HG03060 (cell line): ENCODE measurements at regions not wholly inside any gene's neighbourhood (a gene's known extent, or its start where the extent isn't known, plus 50 kb on each side); places are given as distances from the start of the nearest gene placed in this dataset.

Experiments used
- ATAC-seq: cut with Tn5 transposase; IDR thresholded peaks from one replicate; pipeline ENCODE4 v1.9.1; 2021; ENCODE audit warnings: low read depth, moderate number of reproducible peaks; ENCODE audit not compliant: unreplicated experiment

- ATAC-seq: no peak
Measured at GRCh38 chr11:129590030-129590752, 214.5 kb downstream of the BARX2 start.

DNA sequence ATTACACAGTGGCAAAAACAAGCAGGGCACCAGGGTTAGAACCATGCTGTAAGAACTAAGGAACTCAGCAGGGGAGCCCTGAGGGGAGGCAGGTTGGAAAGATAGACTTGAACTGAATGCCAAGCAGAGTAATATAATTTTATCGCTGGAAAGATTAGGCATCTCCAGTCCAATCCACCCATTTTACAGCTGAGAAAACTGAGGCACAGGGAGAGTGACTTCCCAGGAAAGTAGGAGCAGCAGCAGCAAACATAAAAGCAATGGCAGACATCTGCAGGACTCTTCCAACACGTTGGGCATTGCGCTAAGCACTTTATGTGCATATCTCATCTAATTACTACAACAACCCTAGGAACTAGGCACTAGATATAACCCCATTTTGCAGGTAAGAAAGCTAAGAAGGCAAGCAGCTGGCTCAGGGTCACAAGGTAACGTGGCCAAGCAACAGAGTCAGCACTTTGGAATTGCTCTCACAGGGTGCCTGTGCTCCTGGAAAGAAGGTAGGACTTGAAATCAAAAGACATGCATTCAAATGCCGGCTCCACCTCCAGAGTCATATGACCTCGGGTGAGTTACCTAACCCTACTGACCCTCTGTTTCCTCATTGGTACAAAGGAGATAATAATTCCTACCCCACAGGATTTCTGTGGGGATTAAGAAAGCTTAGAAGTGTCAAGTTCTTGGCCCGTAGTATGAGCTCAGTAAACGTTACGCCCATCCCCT, 215.3 kb downstream of the BARX2 start:
- ATAC-seq: no peak

- no peak for ATAC-seq
Measured at GRCh38 chr11:129591527-129591926, 215.9 kb downstream of the BARX2 start.

GRCh38 chr11:129592191-129592590, 216.5 kb downstream of the BARX2 start:
- no peak for ATAC-seq

- no peak for ATAC-seq
Measured at GRCh38 chr11:129593098-129593497, 217.4 kb downstream of the BARX2 start.

DNA sequence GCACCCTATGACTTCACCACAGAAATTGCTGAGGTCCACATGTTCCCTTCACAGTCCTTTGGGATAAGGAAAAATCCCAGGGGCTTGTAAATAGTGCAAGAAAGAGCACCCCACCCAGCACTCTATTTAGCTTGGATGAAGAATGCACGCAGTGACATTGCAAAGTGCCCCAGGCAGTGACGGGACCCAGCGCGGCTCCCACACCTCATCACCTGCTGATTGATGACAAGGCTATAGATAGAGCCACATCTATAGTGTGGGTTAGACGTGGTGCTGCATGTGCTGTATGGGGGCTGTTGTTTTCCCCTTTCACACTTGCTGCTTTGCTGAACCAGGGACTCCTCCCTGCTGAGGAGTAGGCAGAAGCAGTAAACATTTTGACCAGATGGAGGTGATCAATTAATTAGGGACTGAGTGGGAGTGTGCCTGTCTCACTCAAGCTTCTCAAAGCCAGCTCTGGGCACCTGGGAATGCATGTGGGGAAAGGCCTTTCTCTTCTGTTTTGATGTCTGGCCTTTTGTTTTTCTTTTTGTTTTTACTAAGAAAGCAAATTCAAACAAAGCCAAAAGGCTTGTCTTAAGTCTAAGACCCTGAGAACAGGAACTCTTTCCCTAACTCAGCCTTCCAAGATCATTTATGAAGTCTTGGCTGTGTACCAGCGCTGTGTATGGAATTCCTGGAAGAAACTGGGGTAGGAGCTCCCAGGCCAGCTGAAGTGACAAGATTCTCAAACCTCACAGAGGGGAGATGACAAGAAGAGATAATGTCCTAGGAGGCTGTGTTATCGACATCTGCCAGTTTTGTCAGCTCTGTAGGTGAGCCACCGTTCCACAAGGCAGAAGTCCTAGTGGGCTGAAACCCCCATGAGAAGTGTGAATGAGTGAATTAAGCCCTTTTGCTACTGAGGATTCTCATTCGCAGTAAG, 219.7 kb downstream of the BARX2 start:
- ATAC-seq: no peak

DNA sequence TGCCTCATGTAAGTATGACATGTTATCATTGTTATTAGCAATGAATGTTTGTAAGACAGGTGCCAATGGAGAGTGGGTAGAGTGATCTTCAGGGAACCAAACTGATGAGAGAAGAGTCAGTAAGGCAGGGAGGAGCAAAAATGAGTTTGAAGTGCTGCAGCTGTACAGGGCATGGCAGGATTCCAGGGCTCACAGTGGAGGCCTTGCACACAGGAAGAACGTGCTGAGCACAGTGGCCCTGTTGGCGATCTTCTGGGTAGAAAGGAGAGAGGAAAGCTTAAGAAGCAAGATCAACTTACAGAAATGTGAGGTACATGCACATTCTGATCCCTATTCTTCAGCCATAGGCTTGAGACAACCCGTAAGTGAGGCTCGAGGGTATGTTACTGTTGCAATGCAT, 219.3 kb upstream of the TMEM45B start:
- ATAC-seq: no peak

GRCh38 chr11:129598378-129598777, 217.3 kb upstream of the TMEM45B start:
- no peak for ATAC-seq

DNA sequence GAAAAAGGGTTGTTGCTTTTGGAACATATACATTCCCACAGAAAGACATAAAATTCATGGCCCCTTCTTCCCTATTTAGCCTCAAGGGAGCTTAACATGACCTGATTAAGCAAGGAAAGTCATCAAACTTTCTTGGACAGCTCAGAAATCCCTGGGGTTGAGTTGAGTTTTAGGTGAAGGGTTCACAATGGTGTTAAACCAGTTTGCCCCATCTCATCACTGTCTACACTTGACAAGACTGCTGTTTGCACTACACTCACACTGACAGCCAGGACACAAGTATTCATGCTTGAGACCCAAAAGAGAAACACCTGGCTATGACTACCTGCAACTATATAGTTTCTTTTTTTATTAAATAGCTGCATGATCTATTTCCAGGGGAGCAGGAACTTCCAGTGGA, 209.8 kb upstream of the TMEM45B start:
- no peak for ATAC-seq

GRCh38 chr11:129608711-129609110, 206.9 kb upstream of the TMEM45B start:
- no peak for ATAC-seq

DNA sequence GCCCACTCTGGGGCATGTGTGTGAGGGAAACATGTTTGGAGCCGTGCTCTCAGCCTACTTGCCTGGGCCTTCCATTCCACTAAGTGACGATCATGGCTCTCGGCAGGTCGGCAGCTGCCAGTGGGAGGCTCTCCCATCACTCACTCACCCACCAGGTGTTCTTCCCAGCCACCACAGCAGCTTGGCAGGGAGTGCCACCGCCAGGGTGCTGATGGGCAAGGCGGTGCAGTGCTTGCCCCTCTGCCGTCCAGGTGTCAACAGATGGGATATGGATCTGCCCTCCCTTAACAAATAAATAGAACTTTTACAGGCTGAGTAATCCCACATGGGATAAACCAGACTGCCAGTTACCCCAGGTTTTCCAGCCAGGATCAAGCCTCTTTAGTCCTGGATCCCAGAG, 205.5 kb upstream of the TMEM45B start:
- ATAC-seq: no peak

- ATAC-seq: no peak
Measured at GRCh38 chr11:129610545-129610944, 205.1 kb upstream of the TMEM45B start.

DNA sequence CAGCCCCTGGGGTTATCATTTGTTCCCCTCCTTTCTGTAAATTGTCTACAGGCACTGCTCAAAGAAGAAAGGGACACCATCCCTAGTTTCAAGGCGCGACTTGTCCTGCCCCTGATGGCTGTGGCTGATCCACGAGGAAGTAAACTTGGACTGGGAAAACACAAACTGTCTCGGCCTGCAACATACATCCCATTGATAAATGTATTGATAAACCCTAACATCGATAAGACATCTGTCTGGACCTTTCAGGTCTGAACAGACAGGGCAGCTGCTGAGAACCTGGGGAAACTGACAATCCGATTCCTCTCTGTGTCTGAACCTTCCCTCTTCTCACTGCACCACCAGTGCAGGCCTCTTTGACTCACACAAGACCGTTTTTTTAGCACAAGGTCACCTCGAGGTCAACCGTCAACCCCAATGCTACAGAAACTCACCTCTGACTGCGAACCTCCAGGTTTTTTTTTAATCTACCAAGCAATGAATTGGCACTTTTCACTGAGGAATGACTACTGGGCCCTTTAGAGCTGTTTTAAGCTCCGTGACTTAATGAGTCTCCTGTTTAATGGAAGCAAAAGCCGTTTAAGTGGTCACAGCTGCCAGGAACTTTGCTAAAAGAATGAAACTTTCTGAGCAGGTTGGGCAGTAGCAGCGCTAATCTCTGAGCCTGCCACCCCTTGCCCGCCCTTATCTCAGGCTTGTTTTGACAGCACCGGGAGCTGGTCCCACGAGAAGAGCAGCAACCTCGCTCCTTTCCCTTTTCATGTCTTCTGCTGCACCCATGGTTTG, 203.8 kb upstream of the TMEM45B start:
- no peak for ATAC-seq

- ATAC-seq: no peak
Measured at GRCh38 chr11:129612447-129612961, 203.1 kb upstream of the TMEM45B start.

GRCh38 chr11:129613071-129613470, 202.6 kb upstream of the TMEM45B start:
- ATAC-seq: no peak

DNA sequence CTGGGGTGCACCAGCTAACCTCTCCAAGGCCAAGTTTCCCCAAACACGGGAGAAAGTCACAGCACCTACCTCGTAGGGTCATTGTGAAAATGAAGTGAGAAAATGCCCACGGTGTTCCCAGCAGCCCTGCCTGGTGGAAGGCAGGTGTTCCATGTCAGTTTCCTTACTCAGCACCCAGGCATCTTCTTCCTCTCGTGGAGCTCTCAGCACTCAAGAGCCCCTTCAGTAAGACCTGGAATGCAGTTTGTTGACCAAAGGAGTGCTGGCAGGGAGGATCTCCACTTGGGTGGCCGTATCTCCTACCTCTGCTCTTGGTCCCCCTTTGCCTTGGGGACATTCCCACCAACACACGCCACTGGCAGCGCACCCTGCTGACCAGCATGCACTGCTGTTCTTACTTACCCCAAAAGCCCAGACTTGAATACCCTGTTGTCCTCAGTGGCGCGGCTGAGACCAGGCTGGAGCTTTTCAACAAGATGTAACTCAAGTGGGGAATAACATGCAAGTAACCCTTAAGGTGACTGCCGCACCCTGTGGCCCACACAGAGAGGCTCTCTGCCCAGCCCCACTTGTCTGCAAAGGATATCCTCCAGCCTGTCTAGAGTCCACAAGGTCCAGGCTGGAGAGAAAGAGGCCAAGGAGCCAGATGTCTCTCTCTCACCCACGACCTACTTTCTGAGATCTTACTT, 201.2 kb upstream of the TMEM45B start:
- no peak for ATAC-seq

DNA sequence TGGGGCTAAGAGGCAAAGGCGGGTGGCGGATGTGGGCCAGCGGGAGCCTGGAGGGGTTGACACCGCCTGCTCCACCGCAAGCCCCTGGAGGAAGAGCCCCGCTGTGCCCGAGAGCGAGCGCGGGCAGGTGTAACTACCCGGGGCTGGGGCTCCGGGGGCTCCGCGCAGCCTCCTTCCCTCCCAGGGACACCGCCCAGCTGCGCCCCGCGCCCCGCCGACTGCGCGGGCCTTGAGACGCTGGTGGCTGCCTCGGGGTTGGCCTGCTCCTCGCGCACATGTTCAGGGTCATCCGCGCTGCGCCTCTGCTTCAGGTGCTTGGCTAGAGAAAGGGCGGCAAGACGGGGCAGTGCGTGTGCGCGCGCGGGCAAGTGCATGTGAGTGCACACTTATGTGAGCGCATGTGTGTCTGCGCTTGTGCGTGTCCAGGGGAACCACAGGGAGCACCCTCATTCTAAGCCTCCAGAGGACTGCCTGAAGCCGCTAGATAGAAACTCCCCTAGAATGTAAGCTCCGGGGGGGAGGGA, 197.5 kb upstream of the TMEM45B start:
- ATAC-seq: no peak

DNA sequence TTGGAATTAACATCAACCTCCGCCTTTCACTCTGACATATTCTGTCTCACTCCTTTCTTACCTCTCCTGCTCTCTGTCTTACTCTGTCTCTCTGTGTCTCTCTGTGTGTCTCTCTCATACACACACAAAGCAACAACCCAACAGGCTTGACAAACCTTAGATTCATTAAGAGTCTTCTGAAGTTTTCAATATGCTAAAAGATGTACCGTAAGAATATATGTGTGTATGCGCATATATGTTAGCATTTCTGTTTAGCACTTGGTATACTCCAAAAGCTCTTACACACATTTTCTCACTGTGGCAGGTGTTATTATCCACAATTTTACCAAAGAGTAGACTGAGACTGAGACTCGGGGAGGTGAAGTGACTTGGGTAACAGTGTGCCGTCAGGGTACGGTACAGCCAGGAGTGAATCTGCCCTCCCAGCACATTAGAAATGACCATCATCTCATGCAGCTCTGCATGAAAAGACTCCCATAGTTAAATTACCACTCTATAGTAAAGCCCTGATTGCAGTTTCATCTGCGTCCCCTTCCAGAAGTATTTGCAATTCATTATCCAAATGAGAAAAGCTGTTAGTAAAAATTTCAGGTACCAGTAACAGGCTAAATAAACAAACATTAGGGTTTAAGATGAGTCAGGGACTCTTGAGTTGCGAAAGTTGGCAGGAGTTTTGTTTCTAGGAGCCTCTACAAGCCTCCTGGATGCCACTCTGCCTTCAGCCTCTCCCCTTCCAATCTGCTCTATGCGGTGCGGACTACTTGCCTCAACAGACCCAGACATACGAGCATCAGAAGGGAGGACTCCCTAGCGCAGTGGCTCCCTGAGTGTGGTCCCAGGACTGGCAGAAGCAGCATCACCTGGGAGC, 195.2 kb upstream of the TMEM45B start:
- ATAC-seq: no peak
